HG03439 (cell line): ENCODE measurements at regions not wholly inside any gene's neighbourhood (a gene's known extent, or its start where the extent isn't known, plus 50 kb on each side); places are given as distances from the start of the nearest gene placed in this dataset.
"Not testable (repeated sequence)": the region's sequence is repeated elsewhere in the genome, so short reads cannot be mapped to it uniquely, and the experiment has no call there.

Experiments
- ATAC-seq: cut with Tn5 transposase; IDR thresholded peaks from one replicate; pipeline ENCODE4 v1.9.1; 2021; ENCODE audit warnings: mild to moderate bottlenecking, moderate library complexity; ENCODE audit not compliant: unreplicated experiment

DNA sequence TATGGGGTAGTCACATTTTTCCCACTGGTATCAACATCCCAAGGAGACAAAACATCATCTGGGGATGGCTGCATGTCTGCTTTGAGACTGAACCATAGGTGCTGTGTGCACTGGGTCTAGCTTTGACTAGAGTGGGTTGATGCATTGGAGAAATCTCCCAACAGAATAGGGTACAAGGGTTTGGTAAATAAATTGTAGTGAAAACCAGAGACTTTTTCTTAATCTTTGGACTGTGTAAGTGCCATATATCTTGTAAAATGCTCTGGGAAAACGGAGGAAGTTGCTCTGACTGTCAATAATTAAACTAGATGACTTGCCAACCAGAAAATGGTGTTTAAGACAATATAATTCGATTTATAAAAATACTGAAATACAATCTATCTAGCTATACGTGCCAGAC, 1064.0 kb upstream of the SLIT2 start:
- no peak for ATAC-seq

DNA sequence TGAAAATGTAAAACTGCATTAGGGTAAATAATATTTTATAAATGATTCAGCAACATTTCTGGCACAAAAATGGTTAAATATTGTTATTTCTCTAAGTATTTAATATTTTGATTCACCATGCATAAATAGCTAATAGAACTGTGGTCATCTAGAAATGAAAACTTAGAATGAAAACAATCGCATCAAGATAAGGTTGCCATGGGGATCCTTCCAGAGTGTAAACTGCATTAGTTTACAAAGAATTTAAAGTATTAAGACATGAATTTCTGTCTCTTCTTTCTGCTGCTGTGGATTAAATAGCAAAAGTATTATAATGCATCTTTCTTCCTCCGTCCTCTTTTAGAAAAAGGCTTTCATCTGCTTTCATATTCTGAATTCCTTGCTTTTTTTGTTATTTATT, 1064.6 kb upstream of the SLIT2 start:
- ATAC-seq, result no peak

DNA sequence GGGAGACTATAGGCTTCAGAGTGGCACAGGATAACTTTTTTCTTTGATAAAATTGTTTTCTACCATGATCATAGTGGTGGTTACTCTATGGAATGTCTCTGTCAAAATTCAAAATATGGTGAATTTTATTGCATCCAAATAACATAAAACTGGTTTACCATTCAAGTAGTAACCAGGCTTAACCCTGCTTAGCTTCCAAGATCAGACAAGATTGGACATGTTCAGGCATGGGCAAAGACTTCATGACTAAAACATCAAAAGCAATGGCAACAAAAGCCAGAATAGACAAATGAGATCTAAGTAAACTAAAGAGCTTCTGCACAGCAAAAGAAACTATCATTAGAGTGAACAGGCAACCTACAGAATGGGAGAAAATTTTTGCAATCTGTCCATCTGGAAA, 1070.1 kb upstream of the SLIT2 start:
- ATAC-seq, result not testable (repeated sequence)

- no peak for ATAC-seq
Observed at GRCh38 chr4:19178835-19179234, 1072.9 kb upstream of the SLIT2 start.

DNA sequence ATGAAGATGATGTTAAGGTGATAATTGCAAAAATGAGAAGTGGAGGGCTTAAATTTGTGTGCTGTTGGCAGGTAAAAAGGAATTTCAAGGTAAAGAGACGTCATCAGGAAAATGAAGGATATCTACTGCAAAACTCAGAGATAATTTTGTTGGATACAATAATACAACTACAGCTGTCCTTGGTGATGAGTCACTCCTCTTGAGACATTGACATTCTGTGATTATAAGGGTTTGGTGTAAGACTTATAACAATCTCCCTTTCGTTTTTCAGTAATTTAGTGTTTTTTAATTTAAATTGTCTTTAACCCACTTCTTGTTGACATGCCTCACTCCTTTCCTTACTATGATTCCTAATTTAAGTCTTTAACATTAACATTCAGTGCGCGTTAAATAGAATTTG, 1074.1 kb upstream of the SLIT2 start:
- no peak for ATAC-seq

DNA sequence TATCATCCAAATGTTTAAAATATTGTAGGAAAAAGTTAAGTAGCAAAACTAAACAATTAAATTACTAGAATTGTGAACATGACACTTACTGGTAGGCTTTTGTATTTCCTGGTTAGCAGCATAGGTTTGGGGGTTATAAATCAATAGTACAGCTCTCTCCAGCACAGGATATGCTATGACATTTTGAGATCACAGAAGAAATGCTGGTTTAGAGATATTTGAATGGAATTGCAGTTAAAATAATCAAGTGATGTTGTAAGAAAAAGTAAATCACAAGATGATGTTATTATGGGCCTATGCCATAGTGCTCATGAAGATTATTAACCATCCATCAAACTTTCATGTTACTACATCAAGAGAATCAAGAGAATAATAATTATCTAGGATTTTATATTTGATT, 1079.9 kb upstream of the SLIT2 start:
- ATAC-seq, result no peak

DNA sequence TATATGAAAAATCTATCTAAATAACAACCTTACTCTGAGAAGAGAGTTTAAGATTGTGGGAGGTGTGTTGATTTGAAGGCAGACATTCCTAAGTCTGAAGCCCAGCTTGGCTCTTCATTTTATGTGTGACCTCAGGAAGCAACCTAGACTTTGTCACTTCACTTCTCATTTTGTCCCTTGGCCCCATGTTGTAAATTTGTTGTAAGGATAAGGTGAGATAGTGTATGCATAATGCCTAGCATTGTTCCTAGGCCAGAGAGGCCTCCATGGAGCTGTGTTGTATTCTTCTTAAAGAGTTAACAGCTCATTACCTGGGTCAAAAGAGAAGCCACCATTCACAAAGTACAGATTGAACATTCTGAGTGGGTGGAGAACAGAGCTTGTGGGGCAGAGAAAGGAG, 1084.4 kb upstream of the SLIT2 start:
- ATAC-seq, result no peak

DNA sequence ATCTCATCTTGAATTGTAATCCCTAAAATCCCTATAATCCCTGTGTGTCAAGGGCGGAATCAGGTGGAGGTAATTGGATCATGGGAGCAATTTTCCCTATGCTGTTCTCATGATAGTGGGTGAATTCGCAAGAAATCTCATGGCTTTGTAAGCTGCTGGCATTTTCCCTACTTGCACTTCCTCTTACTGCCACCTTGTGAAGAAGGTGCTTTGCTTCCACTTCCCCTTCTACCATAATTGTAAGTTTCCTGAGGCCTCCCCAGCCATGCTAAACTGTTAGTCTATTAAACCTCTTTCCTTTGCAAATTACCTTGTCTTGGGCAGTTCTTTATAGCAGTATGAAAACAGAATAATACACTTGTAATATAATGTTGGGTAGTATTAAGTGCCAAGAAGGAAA, 1087.4 kb upstream of the SLIT2 start:
- no peak for ATAC-seq

DNA sequence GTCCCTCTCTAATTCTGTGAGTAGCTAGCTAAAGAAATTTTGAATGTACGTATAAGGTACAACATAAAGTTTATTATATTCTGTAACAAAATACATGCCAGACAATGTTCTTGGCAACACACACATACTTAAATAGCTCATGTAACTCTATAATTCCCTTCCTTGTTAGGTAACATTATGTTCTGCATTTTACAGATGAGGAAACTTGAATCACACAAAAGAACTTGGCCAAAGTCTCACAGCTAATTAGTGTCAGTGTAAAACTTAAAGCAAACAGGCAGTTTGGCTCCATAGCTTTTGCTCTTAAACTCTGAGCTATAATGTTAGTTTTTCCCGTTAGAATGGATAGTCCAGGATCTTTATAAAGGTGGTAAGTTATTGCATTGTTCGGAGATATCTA, 1091.8 kb upstream of the SLIT2 start:
- no peak for ATAC-seq

- no peak for ATAC-seq
Observed at GRCh38 chr4:19158107-19158809, 1093.4 kb upstream of the SLIT2 start.

DNA sequence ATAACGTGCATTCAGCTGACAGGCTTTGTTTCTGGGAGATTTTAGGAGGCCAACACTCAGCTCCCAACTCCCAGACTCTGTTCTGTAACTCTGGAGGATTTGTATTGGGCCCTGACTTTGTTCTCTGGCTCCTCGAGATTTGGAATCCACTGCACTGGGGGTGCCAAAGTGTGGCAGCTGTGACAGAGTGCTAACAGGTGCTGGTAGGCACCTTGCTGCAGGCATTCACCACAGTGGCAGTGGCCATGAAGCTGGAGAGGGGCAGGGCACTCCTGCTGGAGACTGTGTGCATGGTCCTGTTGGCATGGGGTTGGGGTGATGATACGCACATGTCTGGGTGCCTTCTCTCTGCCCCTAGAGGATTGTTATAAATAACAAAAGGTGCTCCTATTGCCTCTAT, 1094.9 kb upstream of the SLIT2 start:
- no peak for ATAC-seq

DNA sequence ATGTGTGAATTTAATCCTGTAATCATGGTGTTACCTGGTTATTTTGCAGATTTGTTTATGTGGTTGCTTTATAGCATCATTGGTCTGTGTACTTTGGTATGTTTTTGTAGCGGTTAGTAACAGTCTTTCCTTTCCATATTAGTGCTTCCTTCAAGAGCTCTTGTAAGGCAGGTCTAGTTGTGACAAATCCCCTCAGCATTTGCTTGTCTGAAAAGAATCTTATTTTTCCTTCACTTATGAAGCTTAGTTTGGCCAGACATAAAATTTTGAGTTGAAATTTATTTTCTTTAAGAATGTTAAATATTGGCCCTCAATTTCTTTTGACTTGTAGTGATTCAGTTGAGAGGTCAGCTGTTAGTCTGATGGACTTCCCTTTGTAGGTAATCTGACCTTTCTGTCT, 1096.1 kb upstream of the SLIT2 start:
- no peak for ATAC-seq

DNA sequence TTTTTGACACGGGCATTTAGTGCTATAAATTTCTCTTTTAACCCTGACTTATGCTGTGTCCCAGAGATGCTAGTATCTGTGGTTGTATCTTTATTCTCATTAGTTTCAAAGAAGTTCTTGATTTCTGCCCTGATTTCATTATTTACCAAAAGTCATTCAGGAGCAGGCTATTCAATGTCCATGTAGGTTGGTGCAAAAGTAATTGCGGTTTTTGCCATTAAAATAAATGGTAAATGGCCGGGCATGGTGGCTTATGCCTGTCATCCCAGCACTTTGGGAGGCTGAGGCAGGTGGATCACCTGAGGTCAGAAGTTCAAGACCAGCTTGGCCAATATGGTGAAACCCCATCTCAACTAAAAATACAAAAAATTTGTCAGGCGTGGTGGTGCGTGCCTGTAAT, 1097.4 kb upstream of the SLIT2 start:
- ATAC-seq, result not testable (repeated sequence)

- ATAC-seq, result no peak
Observed at GRCh38 chr4:19152264-19152663, 1099.4 kb upstream of the SLIT2 start.

GRCh38 chr4:19151684-19152083, 1100.0 kb upstream of the SLIT2 start:
- ATAC-seq, result no peak

DNA sequence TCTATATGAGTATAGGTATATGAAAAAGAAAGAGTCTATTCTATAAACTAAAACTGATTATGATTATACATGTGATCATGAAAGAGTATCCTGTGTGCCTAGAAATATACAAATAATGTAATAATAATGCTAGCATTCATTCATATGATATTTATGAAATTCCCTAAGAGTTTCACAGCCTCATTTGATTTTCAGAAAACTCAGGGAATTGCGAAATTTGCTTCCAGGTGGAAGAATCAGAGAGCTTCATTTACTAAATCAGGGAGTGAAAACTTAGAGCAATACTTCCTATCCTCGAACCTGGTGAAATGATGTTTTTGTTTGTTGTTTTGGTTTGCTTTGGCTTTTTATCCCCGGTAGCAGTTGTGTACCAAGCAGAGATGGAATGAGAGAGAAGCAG, 1105.7 kb upstream of the SLIT2 start:
- ATAC-seq, result no peak

- ATAC-seq, result no peak
Observed at GRCh38 chr4:19135895-19136633, 1114.5 kb upstream of the LCORL start.

DNA sequence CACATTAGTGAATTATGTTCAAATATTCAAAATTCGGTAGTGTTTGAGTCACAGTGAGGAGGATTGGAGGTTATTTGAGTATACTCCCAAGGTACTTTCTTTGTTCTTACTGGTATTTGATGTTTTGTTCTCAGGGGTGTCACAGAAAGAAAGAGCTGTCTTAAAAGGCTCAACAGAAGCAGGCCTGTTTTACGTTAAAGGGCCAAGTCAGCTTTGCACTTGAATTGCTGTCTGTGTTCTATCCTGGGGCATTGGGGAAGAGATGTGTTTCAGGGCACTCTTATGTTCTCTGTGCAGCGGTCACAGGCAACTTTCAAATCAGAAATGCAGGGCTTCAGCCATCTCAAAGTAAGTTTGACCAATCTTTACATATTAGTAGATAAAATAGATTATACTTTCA, 1113.1 kb upstream of the LCORL start:
- ATAC-seq, result no peak

DNA sequence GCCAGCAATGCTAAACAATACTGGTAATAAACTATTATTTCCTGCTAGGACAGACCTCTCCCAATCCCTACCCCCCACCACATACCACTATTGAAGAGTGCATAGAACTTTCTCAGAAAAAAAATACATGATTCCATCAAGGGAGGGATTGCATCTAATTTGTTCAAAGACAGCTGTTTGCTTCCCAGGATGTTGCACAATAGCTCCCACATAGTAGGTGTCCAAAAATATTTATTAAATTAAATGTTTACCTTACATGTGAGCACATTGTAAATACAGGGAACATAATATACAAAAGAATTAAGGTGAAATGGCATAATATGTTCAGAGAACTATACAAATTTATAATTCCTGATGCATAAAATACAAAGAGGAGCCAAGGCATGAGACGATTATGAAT, 1111.8 kb upstream of the LCORL start:
- ATAC-seq, result no peak

DNA sequence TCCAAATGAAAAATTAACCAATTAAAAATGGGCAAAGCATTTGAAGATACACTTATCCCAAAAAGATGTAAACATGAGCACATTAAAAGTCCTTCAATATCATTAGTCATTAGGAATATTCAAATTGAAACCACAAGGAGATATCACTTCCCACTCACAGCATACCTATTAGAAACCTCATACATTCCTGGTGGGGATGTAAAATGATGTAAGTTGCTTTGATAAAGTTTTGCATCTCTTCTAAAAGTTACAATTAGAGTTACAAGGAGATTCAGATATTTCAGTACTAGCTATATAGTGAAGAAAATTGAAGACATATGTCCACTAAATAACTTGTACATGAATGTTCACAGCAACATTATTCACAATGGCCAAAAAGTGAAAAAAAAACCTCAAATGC, 1109.3 kb upstream of the LCORL start:
- no peak for ATAC-seq

- ATAC-seq, result no peak
Observed at GRCh38 chr4:19128176-19128575, 1106.6 kb upstream of the LCORL start.

DNA sequence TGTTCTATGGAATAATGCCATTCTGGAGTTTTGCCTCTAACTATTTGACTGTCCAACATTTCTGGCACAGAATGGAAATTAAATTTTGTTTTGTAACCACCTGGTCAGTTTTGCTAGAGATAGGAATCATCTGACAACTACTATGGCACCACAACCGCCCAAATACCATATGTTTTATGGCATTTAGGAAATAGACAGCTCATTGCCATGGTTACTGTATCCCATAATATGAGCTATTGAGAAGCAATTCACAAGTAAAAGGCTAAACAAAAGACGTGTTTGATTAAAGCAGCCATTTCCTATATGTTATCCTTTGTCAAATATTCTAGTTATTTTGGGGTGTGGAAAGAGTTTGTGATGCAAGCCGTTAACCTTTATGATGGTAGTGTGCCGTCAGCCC, 1105.3 kb upstream of the LCORL start:
- ATAC-seq, result no peak

- no peak for ATAC-seq
Observed at GRCh38 chr4:19123681-19124080, 1102.1 kb upstream of the LCORL start.
